H1 (cell line): ENCODE measurements at regions not wholly inside any gene's neighbourhood (a gene's known extent, or its start where the extent isn't known, plus 50 kb on each side); places are given as distances from the start of the nearest gene placed in this dataset.

Source experiments
- CTCF ChIA-PET: fragments of 300-600 bp; sonication (Branson Sonifier 250); formaldehyde crosslinking; loops from one replicate; lab custom pipeline; 2021; ENCODE audit not compliant: partially characterized antibody; lab: Charles Lee
- POLR2A ChIA-PET: fragments of 300-600 bp; sonication (Branson Sonifier 250); formaldehyde crosslinking; loops from one replicate; lab custom pipeline; 2021; ENCODE audit warnings: inconsistent platforms; ENCODE audit not compliant: partially characterized antibody; lab: Charles Lee
- DNase-seq, 2 experiments: peaks; one replicate each; pipeline versions ENCODE4 v3.0.0 to v3.0.0-alpha.2; 2010 to 2022; ENCODE audit warnings: low spot score in 2 of 2, low read depth in 1 of 2, mixed read lengths in 1 of 2
- FAIRE-seq: peaks from 2 replicates; lab custom pipeline; 2011; peaks lifted over from hg19 to GRCh38; lab: Jason Lieb, UNC
- H2AFZ ChIP-seq: 2 replicates; pipeline ENCODE4 v1.8.1; 2012; ENCODE audit warnings: low read length, inconsistent platforms
- H2AK5ac ChIP-seq: 2 replicates; pipeline ENCODE4 v1.6.1; 2013; ENCODE audit warnings: low read depth, low read length
- H2BK120ac ChIP-seq: replicated peaks from 2 replicates; pipeline ENCODE3; 2013; ENCODE audit warnings: low read depth, low read length, inconsistent platforms
- H2BK12ac ChIP-seq: 2 replicates; pipeline ENCODE4 v1.6.1; 2013; ENCODE audit warnings: low read depth, low read length
- H2BK15ac ChIP-seq: 2 replicates; pipeline ENCODE4 v1.6.1; 2013; ENCODE audit warnings: low read length
- H2BK20ac ChIP-seq: 2 replicates; pipeline ENCODE4 v1.6.1; 2013; ENCODE audit warnings: low read length
- H2BK5ac ChIP-seq: 2 replicates; pipeline ENCODE4 v1.6.1; 2013; ENCODE audit warnings: low read depth, low read length
- H3K14ac ChIP-seq: 2 replicates; pipeline ENCODE4 v1.6.1; 2013; ENCODE audit warnings: inconsistent platforms; ENCODE audit not compliant: insufficient read length
- H3K18ac ChIP-seq: 2 replicates; pipeline ENCODE4 v1.6.1; 2013; ENCODE audit warnings: low read length; ENCODE audit errors: extremely low read depth
- H3K23ac ChIP-seq: 2 replicates; pipeline ENCODE4 v1.6.1; 2013; ENCODE audit warnings: inconsistent platforms; ENCODE audit not compliant: insufficient read length
- H3K23me2 ChIP-seq: 2 replicates; pipeline ENCODE4 v1.6.1; 2013; ENCODE audit warnings: low read depth, low read length
- H3K27ac ChIP-seq: 2 replicates; pipeline ENCODE4 v1.6.1; 2011; ENCODE audit warnings: low read depth, low read length, inconsistent platforms
- H3K27me3 ChIP-seq, 4 experiments: replicated peaks in 1 of 4; 1 replicate in 1 of 4; 2 replicates in 3 of 4; pipeline versions ENCODE4 v1.6.1 to v1.8.1; 2011 to 2013; ENCODE audit warnings: low read length in 3 of 4, mild to moderate bottlenecking in 3 of 4, inconsistent platforms in 2 of 4, mixed read lengths in 2 of 4, moderate library complexity in 1 of 4; ENCODE audit not compliant: control insufficient read depth in 3 of 4, insufficient read depth in 3 of 4; ENCODE audit errors: extremely low read depth in 1 of 4
- H3K36me3 ChIP-seq, 4 experiments: 2 replicates each; pipeline versions ENCODE4 v1.6.1 to v1.8.1; 2011 to 2013; ENCODE audit warnings: mild to moderate bottlenecking in 4 of 4, low read length in 3 of 4, moderate library complexity in 2 of 4, control low read depth in 1 of 4, inconsistent platforms in 1 of 4; ENCODE audit not compliant: insufficient read depth in 4 of 4, control insufficient read depth in 2 of 4
- H3K4ac ChIP-seq: replicated peaks from 2 replicates; pipeline ENCODE3; 2013; ENCODE audit warnings: low read length, low read depth, mixed read lengths, inconsistent platforms; ENCODE audit not compliant: insufficient read length
- H3K4me1 ChIP-seq, 4 experiments: replicated peaks in 1 of 4; 1 replicate in 1 of 4; 2 replicates in 3 of 4; pipeline versions ENCODE4 v1.6.1 to v1.8.1; 2011 to 2013; ENCODE audit warnings: low read length in 3 of 4, inconsistent platforms in 2 of 4, mixed read lengths in 1 of 4; ENCODE audit not compliant: insufficient read depth in 4 of 4, control insufficient read depth in 3 of 4
- H3K4me2 ChIP-seq, 2 experiments: 2 replicates each; pipeline versions ENCODE4 v1.6.1 to v1.8.1; 2011 to 2013; ENCODE audit warnings: low read depth in 2 of 2, low read length in 2 of 2, control low read depth in 1 of 2, inconsistent platforms in 1 of 2, mild to moderate bottlenecking in 1 of 2; ENCODE audit not compliant: insufficient read depth in 1 of 2
- H3K4me3 ChIP-seq, 4 experiments: fragments of 200-600, 300-600 bp in 1 of 4; sonication (generic), shearing (Covaris generic), sonication (Bioruptor Twin) in 1 of 4; 2 replicates each; pipeline versions ENCODE4 v1.5.1 to v1.8.1; 2011 to 2016; ENCODE audit warnings: low read length in 4 of 4, low read depth in 3 of 4, control low read depth in 2 of 4, inconsistent platforms in 2 of 4, mild to moderate bottlenecking in 2 of 4, mixed read lengths in 1 of 4, moderate library complexity in 1 of 4; ENCODE audit not compliant: insufficient read depth in 2 of 4; ENCODE audit errors: extremely low read depth in 1 of 4
- H3K56ac ChIP-seq: replicated peaks from 2 replicates; pipeline ENCODE3; 2013; ENCODE audit warnings: low read depth, mild to moderate bottlenecking, mixed read lengths, low read length, inconsistent platforms; ENCODE audit not compliant: insufficient read length
- H3K79me1 ChIP-seq: 2 replicates; pipeline ENCODE4 v1.6.1; 2013; ENCODE audit warnings: low read depth, low read length, control low read depth
- H3K79me2 ChIP-seq, 2 experiments: 2 replicates each; pipeline versions ENCODE4 v1.6.1 to v1.8.1; 2012 to 2013; ENCODE audit warnings: low read length in 2 of 2, mild to moderate bottlenecking in 2 of 2, inconsistent platforms in 1 of 2; ENCODE audit not compliant: insufficient read depth in 2 of 2, control insufficient read depth in 1 of 2
- H3K9ac ChIP-seq, 4 experiments: replicated peaks in 1 of 4; 1 replicate in 1 of 4; 2 replicates in 3 of 4; pipeline versions ENCODE4 v1.6.1 to v1.8.1; 2011 to 2013; ENCODE audit warnings: low read depth in 3 of 4, low read length in 3 of 4, control low read depth in 2 of 4, mild to moderate bottlenecking in 2 of 4, moderate library complexity in 2 of 4, inconsistent platforms in 1 of 4; ENCODE audit errors: extremely low read depth in 1 of 4
- H3K9me3 ChIP-seq, 2 experiments: 2 replicates each; pipeline versions ENCODE4 v1.6.1 to v1.8.1; 2012 to 2013; ENCODE audit warnings: mild to moderate bottlenecking in 2 of 2, moderate library complexity in 2 of 2, control low read depth in 1 of 2, inconsistent platforms in 1 of 2, low read depth in 1 of 2, low read length in 1 of 2, mixed read lengths in 1 of 2; ENCODE audit not compliant: insufficient read depth in 2 of 2
- H4K20me1 ChIP-seq, 2 experiments: replicated peaks in 1 of 2; 2 replicates each; pipeline versions ENCODE3 to v1.8.1; 2011 to 2013; ENCODE audit warnings: inconsistent platforms in 2 of 2, low read length in 2 of 2, mild to moderate bottlenecking in 1 of 2; ENCODE audit not compliant: insufficient read depth in 2 of 2, control insufficient read depth in 1 of 2
- H4K5ac ChIP-seq: 2 replicates; pipeline ENCODE4 v1.6.1; 2013; ENCODE audit warnings: low read length, low read depth, mixed read lengths, inconsistent platforms; ENCODE audit not compliant: insufficient read length
- H4K8ac ChIP-seq: 2 replicates; pipeline ENCODE4 v1.8.0; 2013; ENCODE audit warnings: mild to moderate bottlenecking, moderate library complexity, low read length, inconsistent platforms; ENCODE audit not compliant: insufficient read depth; ENCODE audit errors: extremely low read depth
- H4K91ac ChIP-seq: replicated peaks from 2 replicates; pipeline ENCODE3; 2013; ENCODE audit warnings: low read length, mixed read lengths, inconsistent platforms; ENCODE audit not compliant: insufficient read length
- SIX5 ChIP-seq: IDR thresholded peaks from 2 replicates; pipeline ENCODE4 v1.6.1; 2011; ENCODE audit warnings: mild to moderate bottlenecking, low read depth, low read length
- WGBS, 2 experiments: shearing (Covaris generic) in 1 of 2; methylation state at CpG; one replicate each; pipeline versions ENCODE4 v1.1.6 to v1.1.7; 2013 to 2015; ENCODE audit warnings: low lambda C conversion rate in 2 of 2, mixed read lengths in 2 of 2, inconsistent platforms in 1 of 2, low coverage in 1 of 2, missing lambda C conversion rate in 1 of 2; ENCODE audit not compliant: insufficient replicate concordance in 2 of 2, insufficient coverage in 1 of 2, insufficient read length in 1 of 2; ENCODE audit errors: extremely low coverage in 1 of 2, missing lambda C conversion rate in 1 of 2; 5-methylcytosine and 5-hydroxymethylcytosine counted together

DNA sequence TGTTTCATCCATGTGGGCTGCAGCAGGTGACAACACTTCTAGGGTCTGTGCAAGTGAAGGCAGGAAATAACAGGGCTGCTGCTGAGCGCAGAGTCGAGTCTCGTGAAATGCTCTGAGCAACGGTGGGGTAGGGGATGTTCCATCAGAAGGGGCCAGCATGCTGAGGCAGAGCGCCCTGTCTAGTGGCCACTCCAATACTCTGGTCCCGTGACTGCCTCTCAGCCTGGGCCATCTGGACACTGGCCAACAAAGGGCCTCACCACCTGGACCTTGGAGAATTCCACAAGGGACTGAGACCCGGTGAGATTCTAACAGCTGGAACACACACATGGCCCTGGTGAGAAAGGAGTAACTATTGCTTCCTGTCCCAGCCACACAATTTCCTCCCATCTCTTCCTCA is 375.7 kb downstream of the SHANK2 start:
- Histone ChIP-seq H3K79me2 (no peaks in the 10 kb centered on the region), H3K27ac (no peak overlapping the region), H3K4ac (no peak overlapping the region), H3K23ac (no peak overlapping the region), H3K9ac (no peak overlapping the region), H2BK5ac (no peak overlapping the region), H2AFZ (no peak overlapping the region), H2BK20ac (no peak overlapping the region), H4K91ac (no peak overlapping the region), H3K4me2 (no peak overlapping the region), H3K4me3 (no peak overlapping the region), H3K14ac (no peak overlapping the region), H3K9me3 (no peaks in the 10 kb centered on the region), H2AK5ac (peak overlapping the region; percentile 60; the same call in 1 of the 2 replicates), H3K18ac (no peak overlapping the region), H3K4me1 (peaks cover 8 to 22% (median 18%) of the 10 kb centered on the region in 4 experiments), H4K8ac (no peak overlapping the region), H2BK15ac (no peak overlapping the region), H4K20me1 (peaks cover 3 to 15% of the 10 kb centered on the region in 2 experiments), H3K56ac (no peak overlapping the region), H3K36me3 (no peaks in the 10 kb centered on the region), H3K79me1 (peaks cover 4% of the 10 kb centered on the region; the same call in 1 of the 2 replicates), H4K5ac (no peak overlapping the region), H3K27me3 (no peaks in the 10 kb centered on the region), H3K23me2 (peaks cover 2% of the 10 kb centered on the region; the same call in 1 of the 2 replicates), H2BK12ac (no peak overlapping the region), H2BK120ac (no peak overlapping the region)
- DNase-seq (no peak), FAIRE-seq (no peak)
- 90% methylated on average over 7 of the region's 7 CpGs; no CpG with 5 or more reads in 1 of the 2 experiments for WGBS, 2 experiments
- ChIA-PET POLR2A (interaction anchor here (0.6 kb wide), 2 partner anchors 879 to 1855 kb away, joined by 3 to 4 read pairs; no protein-coding TSS in a partner anchor), CTCF (interaction anchor here (0.6 to 1.1 kb wide), 3 partner anchors 13 to 116 kb away, joined by 3 to 5 read pairs (median 3); no protein-coding TSS in a partner anchor)
- no peak for TF ChIP-seq SIX5
